ENCODE measurements at regions not wholly inside any gene's neighbourhood (a gene's known extent, or its start where the extent isn't known, plus 50 kb on each side); places are given as distances from the start of the nearest gene placed in this dataset.
A peak's percentile ranks its signal among the peaks of the same experiment; 100 is the strongest.

- peak; percentile 59 for DNase-seq
Measured at GRCh38 chr3:124558991-124559845, 171.0 kb upstream of the UMPS start.

GRCh38 chr3:124559846-124560574 lies 170.2 kb upstream of the UMPS start:
- DNase-seq = peak; percentile 81

GRCh38 chr3:124560666-124561215 lies 169.5 kb upstream of the UMPS start:
- DNase-seq = no peak

- no peak for DNase-seq
Measured at GRCh38 chr3:124562769-124563168, 167.5 kb upstream of the UMPS start.

- no peak for DNase-seq
Measured at GRCh38 chr3:124563376-124563775, 166.9 kb upstream of the UMPS start.

GRCh38 chr3:124565013-124565412 lies 165.2 kb upstream of the UMPS start:
- DNase-seq = peak; percentile 84

- no peak for DNase-seq
Measured at GRCh38 chr3:124565551-124565950, 164.7 kb upstream of the UMPS start.

GRCh38 chr3:124566701-124567100 lies 163.6 kb upstream of the UMPS start:
- DNase-seq = no peak

GRCh38 chr3:124567179-124567578 lies 163.1 kb upstream of the UMPS start:
- DNase-seq = no peak

GRCh38 chr3:124569761-124570160 lies 160.5 kb upstream of the UMPS start:
- DNase-seq = no peak

- DNase-seq = no peak
Measured at GRCh38 chr3:124570232-124570631, 160.0 kb upstream of the UMPS start.

GRCh38 chr3:124572851-124573405 lies 157.3 kb upstream of the UMPS start:
- no peak for DNase-seq

GRCh38 chr3:124574012-124574411 lies 156.2 kb upstream of the UMPS start:
- no peak for DNase-seq

GRCh38 chr3:124576565-124577493 lies 153.4 kb upstream of the UMPS start:
- DNase-seq = no peak

GRCh38 chr3:124577494-124578167 lies 152.6 kb upstream of the UMPS start:
- no peak for DNase-seq

- DNase-seq = no peak
Measured at GRCh38 chr3:124579641-124580040, 150.6 kb upstream of the UMPS start.

- DNase-seq = no peak
Measured at GRCh38 chr3:124582196-124582595, 148.1 kb upstream of the UMPS start.

GRCh38 chr3:124582621-124583395 lies 147.4 kb upstream of the UMPS start:
- DNase-seq = no peak

GRCh38 chr3:124584245-124584551 lies 146.1 kb upstream of the UMPS start:
- DNase-seq = no peak

GRCh38 chr3:124584552-124585391 lies 145.5 kb upstream of the UMPS start:
- no peak for DNase-seq

Data from NCI-H1694 (cell line).